ENCODE measurements at regions not wholly inside any gene's neighbourhood (a gene's known extent, or its start where the extent isn't known, plus 50 kb on each side); places are given as distances from the start of the nearest gene placed in this dataset.

- TF ChIP-seq POLR2A (IDR thresholded peaks at IDR 0.05) (no peak), POLR2AphosphoS5 (IDR thresholded peaks at IDR 0.05) (no peak), CTCF (IDR thresholded peaks at IDR 0.05 in 8 of 11, conservative IDR thresholded peaks at IDR 0.05 in 3 of 11) (no peak)
Measured at GRCh38 chr1:200474633-200475032, 64.8 kb upstream of the ZNF281 start.

All from spleen (tissue), 7 donors.